OCI-LY1 (cell line): ENCODE measurements at regions not wholly inside any gene's neighbourhood (a gene's known extent, or its start where the extent isn't known, plus 50 kb on each side); places are given as distances from the start of the nearest gene placed in this dataset.

Experiments
- H2AFZ ChIP-seq: fragments of 200-600 bp; sonication (generic), shearing (Covaris generic); 2 replicates; pipeline ENCODE4 v1.6.0; 2014; ENCODE audit warnings: antibody characterized with exemption, mild to moderate bottlenecking, low read length
- H3F3A ChIP-seq: fragments of 200-600 bp; sonication (generic), shearing (Covaris generic); 2 replicates; pipeline ENCODE4 v1.6.0; 2014; ENCODE audit warnings: mild to moderate bottlenecking, antibody characterized with exemption, low read length, moderate library complexity; ENCODE audit not compliant: insufficient read depth
- H3K27ac ChIP-seq: fragments of 200-600 bp; sonication (generic); 2 replicates; pipeline ENCODE4 v1.5.1; 2014; ENCODE audit warnings: low read length, mixed run types, mild to moderate bottlenecking, low read depth; ENCODE audit not compliant: poor library complexity, severe bottlenecking
- H3K27me3 ChIP-seq: fragments of 200-600 bp; sonication (generic); 2 replicates; pipeline ENCODE4 v1.6.0; 2014; ENCODE audit warnings: antibody characterized with exemption, mild to moderate bottlenecking, low read length, moderate library complexity; ENCODE audit not compliant: insufficient read depth
- H3K36me3 ChIP-seq: fragments of 200-600 bp; sonication (generic); 2 replicates; pipeline ENCODE4 v1.6.1; 2014; ENCODE audit warnings: mild to moderate bottlenecking, antibody characterized with exemption, low read length, moderate library complexity, mixed read lengths; ENCODE audit not compliant: insufficient read depth
- H3K4me1 ChIP-seq: fragments of 200-600 bp; sonication (generic); 2 replicates; pipeline ENCODE4 v1.5.1; 2014; ENCODE audit warnings: mild to moderate bottlenecking, low read length, moderate library complexity; ENCODE audit not compliant: insufficient read depth, severe bottlenecking
- H3K4me2 ChIP-seq: fragments of 200-600 bp; sonication (generic), shearing (Covaris generic); 2 replicates; pipeline ENCODE4 v1.6.1; 2014; ENCODE audit warnings: low read length
- H3K4me3 ChIP-seq: fragments of 200-600 bp; sonication (generic); 2 replicates; pipeline ENCODE4 v1.5.1; 2014; ENCODE audit warnings: low read length, low read depth, mild to moderate bottlenecking, mixed read lengths; ENCODE audit not compliant: poor library complexity, severe bottlenecking
- H3K79me2 ChIP-seq: fragments of 200-600 bp; shearing (Covaris generic); 2 replicates; pipeline ENCODE4 v1.6.1; 2016; ENCODE audit warnings: mixed run types, low read length, mixed read lengths; ENCODE audit not compliant: insufficient read depth
- H3K9ac ChIP-seq: fragments of 200-600 bp; sonication (generic), shearing (Covaris generic); 2 replicates; pipeline ENCODE4 v1.6.1; 2014; ENCODE audit warnings: mild to moderate bottlenecking, low read length, mixed read lengths
- H3K9me2 ChIP-seq: fragments of 200-600 bp; sonication (generic), shearing (Covaris generic); 2 replicates; pipeline ENCODE4 v1.6.1; 2014; ENCODE audit warnings: low read depth, mild to moderate bottlenecking, low read length, mixed read lengths
- H3K9me3 ChIP-seq: fragments of 200-600 bp; shearing (Covaris generic); 2 replicates; pipeline ENCODE4 v1.6.1; 2014; ENCODE audit warnings: low read length, mixed read lengths
- H4K20me1 ChIP-seq: fragments of 200-600 bp; sonication (generic), shearing (Covaris generic); 2 replicates; pipeline ENCODE4 v1.6.0; 2016; ENCODE audit warnings: mild to moderate bottlenecking, low read length; ENCODE audit not compliant: insufficient read depth
- EZH2 ChIP-seq: fragments of 200-600 bp; sonication (generic), shearing (Covaris generic); IDR thresholded peaks from 2 replicates; pipeline ENCODE4 v1.8.0; 2017; ENCODE audit warnings: borderline replicate concordance, mixed run types, mild to moderate bottlenecking, antibody characterized with exemption, low read length, moderate library complexity, mixed read lengths
- TF ChIP-seq, protein P1 (sequence below): fragments of 200-600 bp; sonication (generic), shearing (Covaris generic); IDR thresholded peaks from 2 replicates; pipeline ENCODE4 v1.5.1; 2017; ENCODE audit warnings: mild to moderate bottlenecking, antibody characterized with exemption, low read length, moderate library complexity, mixed read lengths

DNA sequence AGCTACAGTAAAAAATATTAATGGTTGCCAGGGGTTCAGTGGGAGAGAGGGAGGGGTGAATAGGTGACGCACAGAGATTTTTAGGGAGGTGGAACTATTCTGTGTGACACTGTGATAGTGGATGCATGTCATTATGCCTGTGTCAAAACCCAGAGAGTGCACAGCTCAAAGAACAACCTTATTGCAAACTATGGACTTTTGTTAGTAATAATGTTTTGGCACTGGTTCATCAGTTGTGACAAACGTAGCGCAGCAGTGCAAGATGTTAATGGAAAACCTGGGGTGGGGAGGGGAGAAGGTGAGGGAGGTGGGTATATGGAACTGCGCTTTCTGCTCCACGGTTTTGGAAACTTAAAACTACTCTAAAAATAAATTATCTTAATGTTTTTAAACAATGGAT lies 134.6 kb upstream of the RFC3 start:
- H3K9me3 ChIP-seq: no peaks in the 10 kb centered on the region
- peaks cover 19% of the 10 kb centered on the region for H3K4me1 ChIP-seq
- H3F3A ChIP-seq: no peaks in the 10 kb centered on the region
- H3K9me2 ChIP-seq: no peaks in the 10 kb centered on the region
- no peaks in the 10 kb centered on the region; the same call in 1 of the 2 replicates for H3K36me3 ChIP-seq
- H3K4me2 ChIP-seq: no peak overlapping the region
- H3K27ac ChIP-seq: no peak overlapping the region
- no peaks in the 10 kb centered on the region for H4K20me1 ChIP-seq
- no peak overlapping the region for H3K9ac ChIP-seq
- no peak for TF ChIP-seq EZH2
- TF ChIP-seq, protein P1, sequence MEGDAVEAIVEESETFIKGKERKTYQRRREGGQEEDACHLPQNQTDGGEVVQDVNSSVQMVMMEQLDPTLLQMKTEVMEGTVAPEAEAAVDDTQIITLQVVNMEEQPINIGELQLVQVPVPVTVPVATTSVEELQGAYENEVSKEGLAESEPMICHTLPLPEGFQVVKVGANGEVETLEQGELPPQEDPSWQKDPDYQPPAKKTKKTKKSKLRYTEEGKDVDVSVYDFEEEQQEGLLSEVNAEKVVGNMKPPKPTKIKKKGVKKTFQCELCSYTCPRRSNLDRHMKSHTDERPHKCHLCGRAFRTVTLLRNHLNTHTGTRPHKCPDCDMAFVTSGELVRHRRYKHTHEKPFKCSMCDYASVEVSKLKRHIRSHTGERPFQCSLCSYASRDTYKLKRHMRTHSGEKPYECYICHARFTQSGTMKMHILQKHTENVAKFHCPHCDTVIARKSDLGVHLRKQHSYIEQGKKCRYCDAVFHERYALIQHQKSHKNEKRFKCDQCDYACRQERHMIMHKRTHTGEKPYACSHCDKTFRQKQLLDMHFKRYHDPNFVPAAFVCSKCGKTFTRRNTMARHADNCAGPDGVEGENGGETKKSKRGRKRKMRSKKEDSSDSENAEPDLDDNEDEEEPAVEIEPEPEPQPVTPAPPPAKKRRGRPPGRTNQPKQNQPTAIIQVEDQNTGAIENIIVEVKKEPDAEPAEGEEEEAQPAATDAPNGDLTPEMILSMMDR: no peak
- H2AFZ ChIP-seq: no peak overlapping the region
- no peaks in the 10 kb centered on the region for H3K79me2 ChIP-seq
- H3K4me3 ChIP-seq: no peak overlapping the region
- H3K27me3 ChIP-seq: no peaks in the 10 kb centered on the region

DNA sequence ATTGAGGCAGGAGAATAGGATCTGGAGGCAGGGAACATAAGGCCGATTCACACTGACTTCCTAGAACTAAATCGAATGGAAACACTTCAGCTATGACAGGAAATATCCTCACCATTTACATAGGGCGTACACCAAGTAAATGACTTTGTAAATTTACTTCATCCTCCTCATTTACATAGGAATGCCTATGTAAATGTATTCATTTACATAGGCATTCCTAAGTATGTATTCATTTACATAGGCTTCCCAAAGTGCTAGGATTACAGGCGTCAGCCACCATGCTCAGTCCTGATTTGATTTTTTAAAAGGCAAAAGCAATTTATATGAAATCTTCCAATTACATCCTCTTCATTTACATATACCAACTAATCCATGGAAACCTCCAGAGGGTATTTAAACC lies 133.1 kb upstream of the RFC3 start:
- no peaks in the 10 kb centered on the region for H4K20me1 ChIP-seq
- no peak overlapping the region for H3K9ac ChIP-seq
- H3K4me2 ChIP-seq: no peak overlapping the region
- H3K27me3 ChIP-seq: no peaks in the 10 kb centered on the region
- H3K79me2 ChIP-seq: no peaks in the 10 kb centered on the region
- no peaks in the 10 kb centered on the region for H3F3A ChIP-seq
- H3K36me3 ChIP-seq: no peaks in the 10 kb centered on the region; the same call in 1 of the 2 replicates
- no peaks in the 10 kb centered on the region for H3K9me3 ChIP-seq
- H3K9me2 ChIP-seq: no peaks in the 10 kb centered on the region
- TF ChIP-seq, protein P1: no peak
- no peak for TF ChIP-seq EZH2
- H2AFZ ChIP-seq: no peak overlapping the region
- peaks cover 4% of the 10 kb centered on the region for H3K4me1 ChIP-seq
- H3K27ac ChIP-seq: no peak overlapping the region
- H3K4me3 ChIP-seq: no peak overlapping the region

DNA sequence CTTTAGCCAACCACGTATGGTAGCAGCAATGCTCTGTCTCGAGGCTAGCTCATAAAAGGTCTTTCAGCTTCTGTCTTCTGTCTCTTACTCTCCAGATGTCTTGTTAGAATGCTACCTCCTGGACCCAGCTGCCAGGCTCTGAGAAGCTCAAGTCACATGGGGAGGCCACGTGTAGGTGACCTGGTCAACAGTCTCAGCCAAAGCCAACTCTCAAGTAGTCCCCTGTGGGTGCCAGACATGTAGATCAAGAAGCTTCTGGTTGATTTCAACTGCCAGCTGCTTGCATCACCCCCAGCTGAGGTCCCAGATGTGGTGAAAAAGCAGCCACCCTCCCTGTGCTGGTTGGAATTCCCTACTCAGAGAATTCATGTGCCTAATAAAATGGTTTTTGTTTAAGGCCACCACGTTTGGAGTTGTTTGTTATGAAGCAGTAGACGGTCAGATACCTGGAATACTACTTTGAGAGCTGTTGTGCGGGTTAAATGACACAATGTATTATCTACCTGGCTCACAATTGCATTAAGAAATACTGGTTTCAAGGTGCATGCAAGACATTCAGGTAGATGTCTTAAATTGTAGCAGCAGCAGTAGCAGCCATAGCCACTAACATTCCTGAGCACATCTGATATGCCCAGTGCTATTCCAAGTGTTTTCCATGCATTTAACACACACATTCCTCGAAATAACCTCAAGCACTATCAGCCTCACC lies 131.0 kb upstream of the RFC3 start:
- Histone ChIP-seq H3K4me3 (no peak overlapping the region), H3K9me2 (no peaks in the 10 kb centered on the region), H3K27ac (no peak overlapping the region), H3K36me3 (no peaks in the 10 kb centered on the region; the same call in 1 of the 2 replicates), H3F3A (no peaks in the 10 kb centered on the region), H2AFZ (no peak overlapping the region), H3K27me3 (no peaks in the 10 kb centered on the region), H3K9ac (no peak overlapping the region), H3K4me2 (no peak overlapping the region), H4K20me1 (no peaks in the 10 kb centered on the region), H3K4me1 (no peaks in the 10 kb centered on the region), H3K9me3 (no peaks in the 10 kb centered on the region), H3K79me2 (no peaks in the 10 kb centered on the region)
- TF ChIP-seq, protein P1: no peak
- TF ChIP-seq EZH2: no peak
